ENCODE measurements at regions not wholly inside any gene's neighbourhood (a gene's known extent, or its start where the extent isn't known, plus 50 kb on each side); places are given as distances from the start of the nearest gene placed in this dataset.
A peak's percentile ranks its signal among the peaks of the same experiment; 100 is the strongest.
"Not testable (repeated sequence)": the region's sequence is repeated elsewhere in the genome, so short reads cannot be mapped to it uniquely, and the experiment has no call there.

- not testable (repeated sequence) for DNase-seq
These were observed 413.3 kb upstream of the ST8SIA4 start for GRCh38 chr5:101316401-101316800.

DNA sequence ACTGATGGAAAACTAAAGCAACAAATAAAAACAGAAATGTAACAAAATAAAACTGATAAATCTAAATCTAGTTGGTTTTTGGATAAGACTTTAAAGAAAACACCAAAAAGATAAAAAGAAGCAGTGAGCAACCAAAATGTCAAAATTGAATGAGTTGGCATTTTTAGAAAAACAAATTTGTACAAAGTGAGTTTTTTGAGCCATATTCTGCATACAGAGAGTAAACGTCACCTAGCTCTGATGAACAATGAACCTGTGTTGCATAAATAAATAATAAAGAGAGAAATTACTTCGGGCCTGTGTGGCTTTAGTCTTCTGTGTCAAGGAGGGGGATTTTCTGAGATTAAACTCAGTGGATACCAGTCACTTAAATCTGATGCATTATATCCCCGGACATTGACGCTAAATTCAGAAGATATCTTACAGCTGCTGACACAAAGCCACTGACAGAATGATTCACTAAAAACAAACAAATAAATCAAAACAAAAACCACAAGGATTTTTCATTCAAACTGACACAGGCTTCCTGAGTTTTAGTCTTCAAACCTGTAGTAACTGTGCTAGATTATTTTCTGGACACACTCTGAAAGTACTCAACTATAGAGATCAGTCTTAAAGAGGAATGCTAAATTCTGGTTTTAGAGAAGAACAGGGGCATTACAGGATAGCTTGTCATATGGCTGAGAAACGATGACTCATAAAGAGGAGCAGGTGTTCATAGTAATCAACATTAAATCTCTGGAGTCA lies 403.5 kb upstream of the ST8SIA4 start:
- DNase-seq = peak; percentile 61

GRCh38 chr5:101296477-101296876 lies 393.4 kb upstream of the ST8SIA4 start:
- DNase-seq = no peak

- peak; percentile 22 for DNase-seq
These were observed 389.1 kb upstream of the ST8SIA4 start for GRCh38 chr5:101292199-101292598.

GRCh38 chr5:101290761-101291160 lies 387.7 kb upstream of the ST8SIA4 start:
- DNase-seq = not testable (repeated sequence)

- DNase-seq = no peak
These were observed 385.6 kb upstream of the ST8SIA4 start for GRCh38 chr5:101288633-101289032.

DNA sequence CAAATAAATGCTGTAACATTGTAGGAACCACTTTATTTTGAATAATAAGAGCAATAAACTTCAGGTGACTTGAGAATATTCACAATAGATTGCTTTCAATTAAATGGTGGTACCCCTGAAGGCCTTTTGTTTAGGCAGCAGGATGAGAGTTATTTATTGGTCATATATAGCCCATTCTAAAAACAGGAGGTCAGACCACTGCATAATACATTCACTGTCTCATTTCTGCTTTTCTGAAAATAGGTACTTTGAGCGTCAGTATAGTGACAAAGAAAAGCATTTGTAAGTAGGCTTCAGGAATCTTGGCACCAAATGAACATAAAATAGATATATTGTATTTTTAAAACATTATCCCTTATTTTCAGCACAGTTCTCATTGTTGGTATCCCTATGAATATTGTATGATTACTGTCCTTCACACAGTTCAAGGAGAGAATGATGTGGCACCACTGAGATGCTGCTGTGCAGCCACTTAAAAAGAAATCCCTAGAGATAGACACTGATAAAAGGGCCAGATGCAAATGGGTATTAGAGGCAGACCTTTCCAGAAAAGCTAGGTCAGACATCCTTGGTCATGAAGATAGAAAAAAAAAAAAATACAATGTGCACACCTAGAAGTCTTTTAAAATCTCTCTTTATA lies 381.8 kb upstream of the ST8SIA4 start:
- DNase-seq = no peak

DNA sequence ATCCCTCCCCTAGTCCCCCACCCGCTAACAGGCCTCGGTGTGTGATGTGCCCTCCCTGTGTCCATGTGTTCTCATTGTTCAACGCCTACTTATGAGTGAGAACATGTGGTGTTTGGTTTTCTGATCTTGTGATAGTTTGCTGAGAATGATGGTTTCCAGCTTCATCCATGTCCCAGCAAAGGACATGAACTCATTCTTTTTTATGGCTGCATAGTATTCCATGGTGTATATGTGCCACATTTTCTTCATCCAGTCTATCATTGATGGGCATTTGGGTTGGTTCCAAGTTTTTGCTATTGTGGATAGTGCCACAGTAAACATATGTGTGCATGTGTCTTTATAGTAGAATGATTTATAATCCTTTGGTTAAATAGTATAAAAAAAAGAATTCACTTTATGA lies 380.9 kb upstream of the ST8SIA4 start:
- not testable (repeated sequence) for DNase-seq

GRCh38 chr5:101278917-101279316 lies 375.8 kb upstream of the ST8SIA4 start:
- DNase-seq = no peak

DNA sequence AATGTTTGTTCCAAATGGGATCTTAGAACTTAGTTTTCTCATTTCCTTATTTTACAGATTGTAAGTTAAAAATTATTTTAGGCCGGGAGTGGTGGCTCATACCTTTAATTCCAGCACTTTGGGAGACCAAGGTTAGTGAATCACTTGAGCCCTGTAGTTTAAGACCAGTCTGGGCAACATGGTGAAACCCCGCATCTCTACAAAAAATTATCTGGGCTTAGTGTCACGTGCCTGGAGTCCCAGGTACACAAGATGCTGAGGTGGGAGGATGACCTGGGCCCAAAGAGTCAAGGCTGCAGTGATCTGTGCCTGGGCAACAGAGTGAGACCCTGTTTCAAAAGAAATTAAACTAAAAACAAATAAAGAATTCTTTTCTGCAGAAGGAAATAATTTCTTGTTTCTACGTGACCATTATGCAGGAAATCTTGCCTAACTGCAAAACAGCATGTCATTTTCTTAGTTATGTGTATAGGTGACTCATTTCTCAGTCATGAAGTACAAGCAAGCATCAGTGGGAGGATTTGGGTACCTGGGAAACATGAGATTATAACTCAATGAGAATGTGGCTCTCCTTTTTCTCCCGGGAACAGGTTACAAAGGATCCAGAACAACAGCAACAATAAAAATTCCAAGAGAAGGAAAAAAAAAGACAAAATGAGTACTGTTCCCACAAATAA lies 375.1 kb upstream of the ST8SIA4 start:
- DNase-seq = no peak

DNA sequence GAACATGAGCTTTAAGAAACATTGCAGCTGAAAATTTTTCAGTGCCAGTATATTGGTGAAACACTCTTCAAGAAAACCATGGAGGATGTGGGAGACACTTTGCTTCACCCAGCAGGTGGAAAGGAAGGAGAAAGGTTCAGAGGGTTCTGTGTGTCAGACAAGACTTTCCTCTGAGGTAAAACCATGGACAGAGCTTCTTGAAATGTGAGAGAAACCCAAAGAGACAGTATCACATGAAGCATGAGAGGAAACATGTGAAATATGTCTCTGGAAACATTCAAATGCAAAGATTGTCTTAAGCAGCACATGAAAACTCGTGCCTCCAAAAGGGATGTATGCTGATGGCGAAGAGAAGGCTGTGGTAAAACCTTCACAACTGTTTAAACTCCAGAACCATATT lies 368.9 kb upstream of the ST8SIA4 start:
- DNase-seq = no peak

DNA sequence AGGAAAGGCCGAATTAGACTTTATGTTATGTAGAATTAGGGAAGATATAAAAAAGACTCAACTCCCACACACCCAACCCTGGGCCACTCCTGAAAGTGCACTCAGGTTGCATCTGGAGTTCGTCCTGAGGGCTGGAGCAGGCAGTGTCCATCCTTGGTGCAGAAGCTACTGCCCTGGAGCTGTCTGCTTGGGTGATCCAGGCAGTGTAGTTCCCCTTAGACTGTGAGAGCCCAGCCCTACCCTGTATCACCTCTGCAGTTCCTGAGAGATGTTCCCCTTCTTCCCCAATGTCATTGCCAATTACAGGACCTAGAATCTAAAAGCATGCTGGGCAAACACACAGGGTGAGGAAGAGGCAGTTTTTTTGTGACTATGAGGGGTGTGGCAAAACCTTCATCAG lies 368.3 kb upstream of the ST8SIA4 start:
- no peak for DNase-seq

- DNase-seq = no peak
These were observed 357.8 kb upstream of the ST8SIA4 start for GRCh38 chr5:101260857-101261256.

GRCh38 chr5:101253096-101253495 lies 350.0 kb upstream of the ST8SIA4 start:
- DNase-seq = no peak

DNA sequence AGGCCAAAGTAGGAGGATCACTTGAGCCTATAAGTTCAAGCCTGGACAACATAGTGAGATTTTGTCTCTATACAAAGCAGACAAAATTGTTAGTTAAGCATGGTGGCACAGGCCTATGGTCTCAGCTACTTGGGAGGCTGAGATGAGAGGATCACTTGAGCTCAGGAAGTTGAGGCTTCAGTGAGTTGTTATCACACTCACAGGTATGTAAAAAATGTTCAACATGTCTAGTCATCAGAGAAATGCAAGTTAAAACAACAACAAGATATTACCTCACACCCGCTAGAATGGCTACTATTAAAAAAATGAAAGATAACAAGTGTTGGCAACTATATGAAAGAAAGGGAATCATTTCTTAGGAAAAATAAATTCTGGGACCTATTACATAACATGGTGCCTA lies 341.5 kb upstream of the ST8SIA4 start:
- DNase-seq = no peak

- DNase-seq = no peak
These were observed 309.9 kb upstream of the ST8SIA4 start for GRCh38 chr5:101212942-101213514.

- no peak for DNase-seq
These were observed 303.5 kb upstream of the ST8SIA4 start for GRCh38 chr5:101206534-101206933.

- DNase-seq = not testable (repeated sequence)
These were observed 302.0 kb upstream of the ST8SIA4 start for GRCh38 chr5:101205065-101205464.

DNA sequence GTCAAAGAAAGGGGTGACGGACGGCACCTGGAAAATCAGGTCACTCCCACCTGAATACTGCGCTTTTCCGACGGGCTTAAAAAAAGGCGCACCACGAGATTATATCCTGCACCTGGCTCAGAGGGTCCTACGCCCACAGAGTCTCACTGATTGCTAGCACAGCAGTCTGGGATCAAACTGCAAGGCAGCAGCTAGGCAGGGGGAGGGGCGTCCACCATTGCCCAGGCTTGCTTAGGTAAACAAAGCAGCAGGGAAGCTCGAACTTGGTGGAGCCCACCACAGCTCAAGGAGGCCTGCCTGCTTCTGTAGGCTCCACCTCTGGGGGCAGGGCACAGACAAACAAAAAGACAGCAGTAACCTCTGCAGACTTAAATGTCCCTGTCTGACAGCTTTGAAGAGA lies 277.3 kb upstream of the ST8SIA4 start:
- not testable (repeated sequence) for DNase-seq

DNA sequence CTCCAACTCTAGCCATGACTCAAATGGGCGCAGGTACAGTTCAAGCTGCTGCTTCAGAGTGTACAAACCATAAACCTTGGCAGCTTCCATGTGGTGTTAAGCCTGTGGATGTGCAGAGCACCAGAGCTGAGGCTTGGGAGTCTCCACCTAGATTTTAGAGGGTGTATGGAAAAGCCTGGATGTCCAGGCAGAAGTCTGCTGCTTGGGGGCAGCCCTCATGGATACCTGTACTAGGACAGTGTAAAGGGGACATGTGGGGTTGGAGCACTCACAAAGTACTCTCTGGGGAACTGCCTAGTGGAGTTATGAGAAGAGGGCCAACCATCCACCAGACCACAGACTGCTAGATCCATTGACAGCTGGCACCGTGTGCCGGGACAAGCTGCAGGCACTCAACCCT lies 273.5 kb upstream of the ST8SIA4 start:
- no peak for DNase-seq

DNA sequence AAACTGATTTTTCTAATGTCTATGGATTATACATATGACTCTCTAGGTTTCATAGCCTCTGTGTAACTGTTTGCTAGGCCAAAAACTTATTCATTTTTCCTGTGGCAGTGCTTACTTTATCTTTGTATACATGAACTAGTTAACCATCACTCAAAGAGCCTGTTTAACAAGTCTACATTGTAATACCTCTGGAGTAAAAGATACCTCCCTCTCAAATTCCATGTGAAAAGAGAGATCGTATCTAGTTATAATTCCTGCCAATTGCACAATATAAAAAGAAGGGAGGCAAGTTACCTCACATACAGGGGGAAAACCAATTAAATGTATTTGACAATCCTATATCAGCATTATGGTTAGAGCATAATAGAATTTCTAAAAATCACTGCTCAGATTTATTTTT lies 271.9 kb upstream of the ST8SIA4 start:
- DNase-seq = no peak

GRCh38 chr5:101163088-101163487 lies 260.0 kb upstream of the ST8SIA4 start:
- DNase-seq = no peak

DNA sequence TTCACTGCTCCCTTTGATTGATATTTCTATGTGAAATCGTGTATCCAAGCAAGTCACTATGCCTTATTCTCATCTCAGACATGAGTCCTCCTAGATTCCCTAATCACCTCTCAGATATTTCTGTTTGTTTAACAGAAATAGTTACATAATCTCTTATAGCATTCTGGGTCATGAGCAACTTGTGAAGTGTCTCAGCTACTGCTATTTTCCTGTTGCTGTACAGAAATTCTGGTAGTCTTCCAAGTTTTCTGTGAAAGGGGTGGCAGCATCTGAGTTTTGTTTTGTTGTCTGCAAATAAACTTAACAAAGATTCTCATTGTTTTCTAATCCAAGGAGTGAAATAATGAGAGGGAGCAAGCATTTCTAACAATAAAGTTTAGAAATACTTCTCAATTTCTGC lies 256.9 kb upstream of the ST8SIA4 start:
- DNase-seq = no peak

GRCh38 chr5:101159006-101159405 lies 255.9 kb upstream of the ST8SIA4 start:
- no peak for DNase-seq
